Cardiac muscle cell (in vitro differentiated cells and primary cell): ENCODE measurements at regions not wholly inside any gene's neighbourhood (a gene's known extent, or its start where the extent isn't known, plus 50 kb on each side); places are given as distances from the start of the nearest gene placed in this dataset.
A peak's percentile ranks its signal among the peaks of the same experiment; 100 is the strongest.
"Not testable (repeated sequence)": the region's sequence is repeated elsewhere in the genome, so short reads cannot be mapped to it uniquely, and the experiment has no call there.

Source experiments
- DNase-seq, 2 donors: peaks; one replicate each; pipeline versions ENCODE4 v3.0.0 to v3.0.0-alpha.2; 2010 to 2017; ENCODE audit warnings: low read depth in 1 of 2, low spot score in 1 of 2
- H3K27ac ChIP-seq: fragments of 200-600 bp; sonication (generic); 2 replicates; pipeline ENCODE4 v1.5.1; 2016
- H3K27me3 ChIP-seq: fragments of 200-600 bp; sonication (generic); 2 replicates; pipeline ENCODE4 v1.6.0; 2016; ENCODE audit warnings: control low read depth
- H3K36me3 ChIP-seq: fragments of 200-600 bp; sonication (generic); 2 replicates; pipeline ENCODE4 v1.5.1; 2016; ENCODE audit warnings: control low read depth
- H3K4me1 ChIP-seq: fragments of 200-600 bp; sonication (generic); 2 replicates; pipeline ENCODE4 v1.8.1; 2017; ENCODE audit warnings: low read depth, mild to moderate bottlenecking, mixed run types
- H3K4me3 ChIP-seq: fragments of 200-600 bp; sonication (generic); 2 replicates; pipeline ENCODE4 v1.5.1; 2016; ENCODE audit warnings: mild to moderate bottlenecking
- H3K9me3 ChIP-seq: fragments of 200-600 bp; sonication (generic); 2 replicates; pipeline ENCODE4 v1.5.1; 2017; ENCODE audit warnings: low read depth, mild to moderate bottlenecking, control low read depth
- TF ChIP-seq, protein P1 (sequence below): IDR thresholded peaks from 2 replicates; pipeline ENCODE4 v1.5.1; 2012; ENCODE audit warnings: low read depth, mild to moderate bottlenecking, low read length

DNA sequence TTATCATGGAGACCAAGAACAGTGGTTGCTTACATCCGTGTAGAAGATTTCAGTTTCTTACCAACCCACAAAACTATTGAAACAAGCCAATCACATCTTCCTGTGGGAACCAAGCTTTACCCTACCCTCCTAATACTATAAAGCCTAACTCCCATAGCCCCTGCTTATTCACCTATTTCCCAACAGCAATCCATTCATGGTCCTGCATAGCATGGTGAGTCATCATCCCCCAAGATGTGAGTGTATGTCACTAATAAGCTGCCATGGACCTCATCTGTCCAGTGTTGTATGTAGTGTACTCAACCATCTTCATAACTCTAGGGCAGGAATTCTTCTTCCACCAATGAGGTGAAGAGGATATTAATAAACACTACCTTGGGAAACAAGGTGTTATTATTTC lies 1620.4 kb upstream of the FLRT2 start:
- no peaks in the 10 kb centered on the region for H3K27me3 ChIP-seq
- no peaks in the 10 kb centered on the region for H3K36me3 ChIP-seq
- no peak overlapping the region for H3K27ac ChIP-seq
- DNase-seq: peak in 1 of 2 donors; percentile 2
- H3K4me1 ChIP-seq: no peaks in the 10 kb centered on the region
- TF ChIP-seq, protein P1, sequence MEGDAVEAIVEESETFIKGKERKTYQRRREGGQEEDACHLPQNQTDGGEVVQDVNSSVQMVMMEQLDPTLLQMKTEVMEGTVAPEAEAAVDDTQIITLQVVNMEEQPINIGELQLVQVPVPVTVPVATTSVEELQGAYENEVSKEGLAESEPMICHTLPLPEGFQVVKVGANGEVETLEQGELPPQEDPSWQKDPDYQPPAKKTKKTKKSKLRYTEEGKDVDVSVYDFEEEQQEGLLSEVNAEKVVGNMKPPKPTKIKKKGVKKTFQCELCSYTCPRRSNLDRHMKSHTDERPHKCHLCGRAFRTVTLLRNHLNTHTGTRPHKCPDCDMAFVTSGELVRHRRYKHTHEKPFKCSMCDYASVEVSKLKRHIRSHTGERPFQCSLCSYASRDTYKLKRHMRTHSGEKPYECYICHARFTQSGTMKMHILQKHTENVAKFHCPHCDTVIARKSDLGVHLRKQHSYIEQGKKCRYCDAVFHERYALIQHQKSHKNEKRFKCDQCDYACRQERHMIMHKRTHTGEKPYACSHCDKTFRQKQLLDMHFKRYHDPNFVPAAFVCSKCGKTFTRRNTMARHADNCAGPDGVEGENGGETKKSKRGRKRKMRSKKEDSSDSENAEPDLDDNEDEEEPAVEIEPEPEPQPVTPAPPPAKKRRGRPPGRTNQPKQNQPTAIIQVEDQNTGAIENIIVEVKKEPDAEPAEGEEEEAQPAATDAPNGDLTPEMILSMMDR: no peak
- no peak overlapping the region for H3K4me3 ChIP-seq
- no peaks in the 10 kb centered on the region for H3K9me3 ChIP-seq

DNA sequence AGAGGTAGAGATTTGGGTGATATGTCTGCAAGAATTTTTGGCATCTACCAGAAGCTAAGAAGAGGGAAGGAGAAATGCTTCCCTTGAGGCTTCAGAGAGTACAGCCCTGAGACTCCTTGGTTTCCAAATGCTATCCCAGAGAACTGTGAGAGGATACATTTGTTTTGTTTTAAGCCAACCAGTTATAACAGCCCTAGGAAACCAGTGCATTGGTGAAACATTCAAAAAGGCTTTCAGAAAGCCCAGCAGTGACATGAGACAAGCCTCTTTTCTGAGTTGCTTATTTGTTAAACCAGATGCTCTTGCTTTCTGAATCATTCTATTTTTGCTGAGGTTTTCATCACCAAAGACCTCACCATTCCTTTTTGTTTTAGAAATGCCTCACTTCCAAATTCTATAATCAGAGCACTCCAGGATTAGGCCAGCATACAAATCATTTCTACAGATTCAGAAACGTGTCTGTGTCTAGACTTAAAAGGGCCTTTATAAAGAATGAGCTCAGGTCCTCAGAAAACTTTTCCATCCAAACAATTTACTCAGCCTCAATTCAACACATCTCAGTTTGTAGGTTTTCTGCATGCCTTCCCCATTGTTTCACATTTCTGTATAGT lies 1617.8 kb upstream of the FLRT2 start:
- H3K27me3 ChIP-seq: no peaks in the 10 kb centered on the region
- no peaks in the 10 kb centered on the region for H3K4me1 ChIP-seq
- TF ChIP-seq, protein P1: no peak
- no peak for DNase-seq
- no peaks in the 10 kb centered on the region for H3K36me3 ChIP-seq
- H3K9me3 ChIP-seq: no peaks in the 10 kb centered on the region
- H3K4me3 ChIP-seq: no peak overlapping the region
- H3K27ac ChIP-seq: no peak overlapping the region

DNA sequence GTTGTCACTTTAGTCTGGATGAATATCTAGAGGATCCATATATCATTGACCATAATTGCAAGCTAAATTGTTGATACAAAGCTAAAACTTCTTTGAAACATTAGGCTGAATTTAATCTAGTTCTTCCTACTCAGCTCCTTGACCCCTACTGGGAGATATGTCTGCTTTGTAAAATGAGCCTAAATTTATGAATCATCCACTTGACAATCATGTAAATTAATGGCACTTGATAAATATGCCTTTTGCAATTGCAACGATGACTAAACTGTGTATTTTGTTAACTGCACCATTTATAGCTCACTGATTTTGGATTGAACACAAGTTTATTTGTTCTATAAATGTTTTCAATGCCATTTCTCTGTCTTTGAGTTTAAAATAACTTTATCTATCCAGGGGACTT lies 1616.5 kb upstream of the FLRT2 start:
- DNase-seq: no peak
- H3K9me3 ChIP-seq: no peaks in the 10 kb centered on the region

DNA sequence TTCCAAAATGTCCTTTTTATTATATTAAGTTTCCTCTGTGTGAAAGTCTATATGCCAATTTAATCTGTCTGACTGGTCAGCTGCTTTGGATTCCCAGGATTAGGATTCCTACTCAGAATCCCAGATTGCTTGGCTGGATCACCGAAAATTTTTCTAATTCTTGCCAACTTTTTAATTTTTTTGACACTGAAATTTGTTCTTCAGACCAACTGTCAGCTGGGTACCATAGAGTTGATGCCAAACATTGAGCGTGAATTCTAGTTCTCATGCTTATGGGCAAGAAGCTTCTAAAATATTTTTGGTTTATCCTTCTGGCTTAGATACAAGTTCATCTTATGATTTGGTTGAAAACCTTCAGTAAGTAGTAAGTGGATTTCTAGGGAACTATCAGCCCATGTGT lies 1611.4 kb upstream of the FLRT2 start:
- Histone ChIP-seq H3K4me1 (no peaks in the 10 kb centered on the region), H3K9me3 (no peaks in the 10 kb centered on the region), H3K36me3 (no peaks in the 10 kb centered on the region), H3K4me3 (no peak overlapping the region), H3K27ac (no peak overlapping the region), H3K27me3 (no peaks in the 10 kb centered on the region)
- DNase-seq: no peak
- TF ChIP-seq, protein P1: no peak

More for the DNA sequence above, 1616.5 kb upstream of the FLRT2 start:
- H3K36me3 ChIP-seq: no peaks in the 10 kb centered on the region
- H3K27me3 ChIP-seq: no peaks in the 10 kb centered on the region
- TF ChIP-seq, protein P1: no peak
- no peak overlapping the region for H3K27ac ChIP-seq
- no peaks in the 10 kb centered on the region for H3K4me1 ChIP-seq
- no peak overlapping the region for H3K4me3 ChIP-seq

DNA sequence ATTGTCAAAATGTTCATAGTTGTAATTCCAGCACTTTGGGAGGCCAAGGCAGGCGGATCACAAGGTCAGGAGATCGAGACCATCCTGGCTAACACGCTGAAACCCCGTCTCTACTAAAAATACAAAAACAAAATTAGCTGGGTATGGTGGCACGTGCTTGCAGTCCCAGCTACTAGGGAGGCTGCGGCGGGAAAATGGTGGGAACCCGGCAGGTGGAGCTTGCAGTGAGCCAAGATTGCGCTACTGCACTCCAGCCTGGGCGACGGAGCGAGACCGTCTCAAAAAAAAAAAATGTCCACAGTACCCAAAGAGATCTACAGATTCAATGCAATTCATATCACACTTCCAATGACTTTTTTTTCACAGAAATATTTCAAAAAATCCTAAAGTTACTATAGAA lies 1610.3 kb upstream of the FLRT2 start:
- H3K4me1 ChIP-seq, H3K4me3 ChIP-seq, H3K27ac ChIP-seq, H3K9me3 ChIP-seq, H3K36me3 ChIP-seq, H3K27me3 ChIP-seq, DNase-seq: not testable (repeated sequence)

DNA sequence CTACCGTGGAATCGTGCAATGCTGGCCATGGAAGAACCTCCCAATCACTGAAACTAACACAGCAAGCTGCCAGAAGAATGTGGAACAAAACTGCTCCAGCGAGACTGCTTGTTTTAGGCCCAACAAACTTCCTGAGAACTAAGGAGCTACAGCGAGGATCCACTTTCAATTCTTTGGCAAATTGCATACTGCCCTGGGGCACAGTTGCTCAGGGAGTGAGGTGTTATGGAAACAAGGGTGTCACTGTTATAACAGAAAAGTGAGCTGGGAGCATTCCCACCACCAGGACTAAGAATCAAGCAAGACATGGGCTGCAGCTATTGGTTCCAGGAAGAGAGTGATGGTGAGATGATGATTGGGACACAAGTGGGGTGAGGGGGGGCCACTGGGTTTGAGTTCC lies 1606.1 kb upstream of the FLRT2 start:
- H3K4me3 ChIP-seq: no peak overlapping the region
- H3K27ac ChIP-seq: no peak overlapping the region
- no peaks in the 10 kb centered on the region for H3K4me1 ChIP-seq
- no peaks in the 10 kb centered on the region for H3K9me3 ChIP-seq
- no peaks in the 10 kb centered on the region for H3K27me3 ChIP-seq
- no peak for DNase-seq
- TF ChIP-seq, protein P1: no peak
- no peaks in the 10 kb centered on the region for H3K36me3 ChIP-seq
